Adrenal gland (tissue), 5 donors: ENCODE measurements at regions not wholly inside any gene's neighbourhood (a gene's known extent, or its start where the extent isn't known, plus 50 kb on each side); places are given as distances from the start of the nearest gene placed in this dataset.

Experiments used
- POLR2A ChIP-seq, 2 donors: fragments of 450-650 bp; IDR thresholded peaks; one replicate each; pipeline ENCODE4 v1.6.1; 2017; ENCODE audit warnings: antibody characterized with exemption in 2 of 2, mild to moderate bottlenecking in 2 of 2, moderate library complexity in 1 of 2
- TF ChIP-seq, protein P1 (sequence below), 6 experiments: fragments of 450-650 bp in 4 of 6; fragments of 200-600 bp in 2 of 6; sonication (generic) in 1 of 6; IDR thresholded peaks; 1 replicate in 5 of 6; 2 replicates in 1 of 6; pipeline versions ENCODE4 v1.5.1 to v1.8.0; 2016 to 2021; ENCODE audit warnings: antibody characterized with exemption in 6 of 6, mild to moderate bottlenecking in 2 of 6, moderate library complexity in 1 of 6
- donor health status: DM: no; HTN: no; CAD: no.

DNA sequence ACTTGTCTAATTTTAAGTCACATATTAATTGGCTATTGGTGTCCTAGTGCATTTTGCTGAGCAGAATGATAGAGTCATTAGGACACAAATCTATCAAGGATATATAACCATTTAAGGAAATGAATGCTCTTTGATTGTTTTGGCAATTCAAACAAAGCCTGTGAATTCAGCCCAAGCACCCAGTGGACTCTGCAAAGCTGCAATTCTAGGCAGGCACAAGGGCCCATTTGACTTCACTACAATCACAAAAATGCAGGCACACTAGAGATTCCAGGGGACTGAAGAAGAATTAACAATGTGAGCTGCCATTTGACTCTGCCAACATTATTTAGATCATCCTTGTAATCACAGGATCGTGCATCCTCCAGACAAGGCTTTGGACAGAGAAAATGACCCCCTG is 544.2 kb upstream of the PHF14 start:
- TF ChIP-seq, protein P1, sequence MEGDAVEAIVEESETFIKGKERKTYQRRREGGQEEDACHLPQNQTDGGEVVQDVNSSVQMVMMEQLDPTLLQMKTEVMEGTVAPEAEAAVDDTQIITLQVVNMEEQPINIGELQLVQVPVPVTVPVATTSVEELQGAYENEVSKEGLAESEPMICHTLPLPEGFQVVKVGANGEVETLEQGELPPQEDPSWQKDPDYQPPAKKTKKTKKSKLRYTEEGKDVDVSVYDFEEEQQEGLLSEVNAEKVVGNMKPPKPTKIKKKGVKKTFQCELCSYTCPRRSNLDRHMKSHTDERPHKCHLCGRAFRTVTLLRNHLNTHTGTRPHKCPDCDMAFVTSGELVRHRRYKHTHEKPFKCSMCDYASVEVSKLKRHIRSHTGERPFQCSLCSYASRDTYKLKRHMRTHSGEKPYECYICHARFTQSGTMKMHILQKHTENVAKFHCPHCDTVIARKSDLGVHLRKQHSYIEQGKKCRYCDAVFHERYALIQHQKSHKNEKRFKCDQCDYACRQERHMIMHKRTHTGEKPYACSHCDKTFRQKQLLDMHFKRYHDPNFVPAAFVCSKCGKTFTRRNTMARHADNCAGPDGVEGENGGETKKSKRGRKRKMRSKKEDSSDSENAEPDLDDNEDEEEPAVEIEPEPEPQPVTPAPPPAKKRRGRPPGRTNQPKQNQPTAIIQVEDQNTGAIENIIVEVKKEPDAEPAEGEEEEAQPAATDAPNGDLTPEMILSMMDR (IDR thresholded peaks at IDR 0.05), result no peak
- TF ChIP-seq POLR2A (IDR thresholded peaks at IDR 0.05), result no peak
